Astrocyte (in vitro differentiated cells and primary cell): ENCODE measurements at regions not wholly inside any gene's neighbourhood (a gene's known extent, or its start where the extent isn't known, plus 50 kb on each side); places are given as distances from the start of the nearest gene placed in this dataset.

Experiments
- CTCF ChIP-seq: IDR thresholded peaks from 2 replicates; pipeline ENCODE4 v1.5.1; 2011; ENCODE audit warnings: low read depth, mild to moderate bottlenecking, inconsistent platforms, low read length, moderate library complexity; ENCODE audit not compliant: insufficient read depth
- EZH2 ChIP-seq: IDR thresholded peaks from 2 replicates; pipeline ENCODE4 v1.6.1; 2012; ENCODE audit warnings: mild to moderate bottlenecking, low read length, inconsistent platforms; ENCODE audit not compliant: insufficient read depth

GRCh38 chr7:142670511-142670910 is 78.8 kb upstream of the PRSS1 start:
- TF ChIP-seq CTCF (no peak), EZH2 (no peak)
